GM19467 (cell line): ENCODE measurements at regions not wholly inside any gene's neighbourhood (a gene's known extent, or its start where the extent isn't known, plus 50 kb on each side); places are given as distances from the start of the nearest gene placed in this dataset.

Experiments
- ATAC-seq: cut with Tn5 transposase; IDR thresholded peaks from one replicate; pipeline ENCODE4 v1.9.1; 2021; ENCODE audit warnings: mild to moderate bottlenecking, moderate library complexity; ENCODE audit not compliant: unreplicated experiment

- no peak for ATAC-seq
Measured at GRCh38 chr5:35324679-35325078, 94.4 kb upstream of the PRLR start.

DNA sequence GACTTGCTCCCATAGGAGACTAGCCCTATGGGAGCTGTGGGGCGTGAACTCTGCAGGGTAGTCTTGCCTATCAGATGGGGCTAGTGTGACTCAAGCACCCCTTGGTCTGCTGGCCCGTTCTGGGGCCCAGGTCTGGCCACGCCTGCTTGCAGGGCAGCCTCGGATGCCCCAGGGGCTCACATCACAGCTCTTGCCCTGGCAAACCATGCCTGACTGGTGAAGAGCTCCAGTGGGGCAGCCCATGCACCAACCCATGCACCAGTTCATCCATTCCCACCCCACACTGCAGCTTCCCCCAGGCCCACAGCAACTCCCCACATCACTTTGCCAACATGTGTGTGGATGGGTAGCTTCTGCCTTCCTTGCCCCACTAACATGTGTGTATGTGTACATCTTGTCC lies 93.9 kb upstream of the PRLR start:
- no peak for ATAC-seq

DNA sequence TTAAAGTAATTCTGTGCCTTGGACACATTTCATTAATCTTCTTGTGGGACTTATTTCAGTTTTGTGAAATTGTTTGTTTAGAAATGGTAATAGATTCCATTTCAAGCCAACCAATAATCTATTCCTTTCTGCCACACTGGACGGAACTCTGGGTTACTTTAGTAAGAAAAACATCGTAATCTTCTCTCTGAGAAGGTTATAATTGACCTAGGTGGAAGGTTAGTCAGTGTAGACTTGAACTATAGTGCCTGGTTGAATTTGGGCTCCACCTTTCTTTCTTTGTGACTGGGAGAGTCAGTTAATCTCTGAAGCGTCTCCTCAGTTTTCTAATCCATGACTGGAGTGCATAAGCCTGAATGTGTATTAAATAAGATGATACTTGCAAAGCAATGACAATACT lies 89.7 kb upstream of the PRLR start:
- peak; percentile 12 for ATAC-seq

- peak; percentile 96 for ATAC-seq
Measured at GRCh38 chr5:35319333-35320002, 89.2 kb upstream of the PRLR start.

DNA sequence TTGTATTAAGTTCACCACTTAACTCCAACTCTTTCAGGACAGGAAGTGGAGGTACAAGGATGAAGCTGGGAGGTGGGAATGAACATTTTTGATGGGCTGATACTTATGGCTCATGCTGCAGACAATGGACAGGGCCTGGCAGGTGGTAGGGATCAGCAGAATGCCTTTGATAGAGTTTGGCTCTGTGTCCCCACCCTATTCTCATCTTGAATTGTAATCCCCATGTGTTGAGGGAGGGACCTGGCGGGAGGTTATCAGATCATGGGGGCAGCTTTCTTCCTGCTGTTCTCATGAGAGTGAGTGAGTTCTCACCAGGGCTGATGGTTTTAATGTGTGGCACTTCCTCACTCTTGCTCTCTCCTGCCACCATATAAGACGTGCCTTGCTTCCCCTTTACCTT lies 87.3 kb upstream of the PRLR start:
- ATAC-seq: no peak

- ATAC-seq: no peak
Measured at GRCh38 chr5:35316611-35317274, 86.5 kb upstream of the PRLR start.

GRCh38 chr5:35313291-35313690 lies 83.0 kb upstream of the PRLR start:
- ATAC-seq: no peak

DNA sequence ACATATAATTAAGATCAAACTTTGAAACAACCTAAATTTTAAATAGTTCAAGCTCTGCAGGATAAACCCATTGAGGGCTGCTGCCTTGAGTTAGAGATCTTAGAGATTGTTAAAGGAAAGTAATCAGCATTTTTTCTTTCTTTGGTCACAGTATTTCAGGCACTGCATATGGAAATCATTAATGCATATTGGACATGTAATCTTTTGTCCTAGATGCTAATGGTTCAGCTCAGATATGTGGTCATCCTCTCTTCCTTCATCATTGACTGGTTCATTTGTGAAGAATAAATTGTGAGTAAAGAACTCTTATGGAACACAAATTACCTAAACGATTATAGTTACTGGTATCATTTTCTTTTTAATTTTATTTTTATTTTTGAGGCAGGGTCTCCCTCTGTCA lies 82.0 kb upstream of the PRLR start:
- ATAC-seq: no peak

- no peak for ATAC-seq
Measured at GRCh38 chr5:35309365-35310130, 79.3 kb upstream of the PRLR start.

DNA sequence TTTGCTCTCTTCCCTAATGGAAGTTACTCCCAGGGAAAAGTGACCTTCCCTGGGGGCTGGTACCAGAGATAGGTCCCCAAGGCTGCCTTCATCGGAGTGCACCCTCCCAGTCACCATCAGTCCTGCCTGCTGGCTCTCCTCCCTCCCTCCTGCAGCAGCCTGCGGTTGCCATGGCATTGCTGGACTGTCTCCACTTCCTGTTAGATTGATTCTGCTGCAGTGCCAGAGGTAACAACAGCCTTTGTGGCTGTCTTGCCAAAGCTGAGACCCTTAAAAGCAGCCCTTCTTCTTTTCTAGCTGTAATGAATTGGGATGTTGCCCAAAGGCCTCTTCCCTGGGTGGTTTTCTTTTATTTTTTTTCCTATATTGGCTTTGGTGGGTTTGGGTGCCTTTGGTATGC lies 78.1 kb upstream of the PRLR start:
- ATAC-seq: peak; percentile 57

DNA sequence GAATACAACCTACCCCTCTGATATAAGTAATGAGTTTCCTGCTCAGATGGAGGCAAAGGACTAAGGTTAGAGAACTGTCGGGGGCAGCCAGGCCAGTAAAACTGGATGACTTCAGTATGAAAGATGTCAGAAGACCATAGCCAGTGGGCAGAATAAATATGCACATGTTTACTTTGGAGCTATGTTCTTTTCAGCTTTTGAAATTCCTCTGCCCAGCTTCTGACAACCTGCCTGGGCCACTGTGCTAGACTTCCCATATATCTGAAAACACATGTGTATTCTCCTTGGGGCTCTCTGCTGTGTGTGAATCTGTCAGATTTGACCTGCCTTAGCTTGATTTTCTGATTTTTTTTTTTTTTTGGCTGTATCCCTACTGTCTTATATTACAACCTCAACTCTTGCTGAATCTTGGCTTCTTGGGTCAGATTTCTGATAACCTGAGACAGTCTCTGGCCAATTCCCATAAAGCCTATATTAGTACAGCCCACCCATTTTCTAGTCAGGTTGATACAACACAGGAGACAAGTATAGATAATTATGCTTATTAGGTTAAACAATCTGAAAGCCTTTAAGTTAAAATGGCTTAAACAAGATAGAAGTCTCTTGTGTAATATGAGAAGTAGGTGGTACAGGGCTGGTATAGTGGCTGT lies 76.6 kb upstream of the PRLR start:
- ATAC-seq: no peak

GRCh38 chr5:35305336-35306020 lies 75.2 kb upstream of the PRLR start:
- no peak for ATAC-seq

GRCh38 chr5:35304291-35304690 lies 74.0 kb upstream of the PRLR start:
- ATAC-seq: no peak

GRCh38 chr5:35303152-35303551 lies 72.9 kb upstream of the PRLR start:
- peak; percentile 46 for ATAC-seq

DNA sequence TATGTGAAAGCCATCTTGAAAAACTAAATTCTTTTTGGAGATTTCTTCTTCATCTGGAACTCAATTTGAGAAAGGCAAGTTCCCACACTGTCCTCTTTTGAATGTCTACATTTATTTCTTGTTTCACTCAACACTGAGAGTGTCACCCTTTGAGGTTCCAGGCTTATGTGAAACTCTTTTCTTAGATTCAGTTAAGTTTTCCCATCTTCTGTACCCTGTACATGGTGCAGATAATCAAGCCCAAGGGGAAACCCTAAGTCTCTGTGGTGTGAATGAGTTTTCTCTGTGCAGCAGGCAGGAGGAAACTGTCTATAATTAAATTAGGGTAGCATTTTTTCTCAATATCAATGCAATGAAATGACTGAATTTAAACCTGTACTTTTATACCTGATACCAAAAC lies 72.3 kb upstream of the PRLR start:
- ATAC-seq: peak; percentile 91

DNA sequence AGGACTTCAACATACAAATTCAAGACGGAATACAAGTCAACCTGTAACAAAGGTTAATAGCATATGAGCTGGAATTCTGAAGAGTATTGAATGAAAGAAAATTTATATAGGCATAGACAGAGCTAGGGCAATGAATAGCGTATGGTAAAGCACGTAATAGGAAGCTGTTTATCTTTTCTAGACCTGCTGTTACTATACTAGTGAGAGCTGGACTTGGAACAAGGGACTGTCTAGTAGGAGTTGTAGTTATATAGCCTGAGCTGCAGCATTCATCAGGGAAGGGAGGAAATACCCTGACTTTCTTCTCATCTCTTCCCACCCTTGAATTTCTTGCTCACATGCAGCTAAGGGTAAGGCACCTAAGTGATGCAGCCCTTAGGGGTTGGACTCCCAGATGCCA lies 67.5 kb upstream of the PRLR start:
- no peak for ATAC-seq

- no peak for ATAC-seq
Measured at GRCh38 chr5:35294976-35295375, 64.7 kb upstream of the PRLR start.

GRCh38 chr5:35294017-35294416 lies 63.7 kb upstream of the PRLR start:
- no peak for ATAC-seq

- ATAC-seq: no peak
Measured at GRCh38 chr5:35285435-35285834, 55.1 kb upstream of the PRLR start.

- no peak for ATAC-seq
Measured at GRCh38 chr5:35285011-35285410, 54.7 kb upstream of the PRLR start.

DNA sequence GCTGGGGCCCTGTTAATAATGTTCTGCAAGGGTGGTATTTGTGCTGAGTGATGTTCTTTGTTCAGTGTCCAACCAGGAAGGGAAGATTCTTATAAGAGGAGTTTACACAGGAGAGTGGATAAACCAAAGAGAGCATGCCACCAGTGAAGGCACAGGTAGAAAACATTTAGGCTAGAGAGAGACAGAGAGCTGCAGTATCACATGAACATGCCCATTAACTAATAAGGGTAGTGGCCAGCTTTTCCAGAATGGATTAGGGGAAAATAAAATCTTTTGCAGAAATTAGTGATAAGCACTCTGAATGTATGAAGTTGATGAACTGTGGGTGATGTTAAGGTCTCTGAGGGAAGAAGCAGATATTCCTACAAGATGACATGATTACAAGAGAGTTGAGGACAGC lies 54.1 kb upstream of the PRLR start:
- ATAC-seq: no peak
